ENCODE measurements at regions not wholly inside any gene's neighbourhood (a gene's known extent, or its start where the extent isn't known, plus 50 kb on each side); places are given as distances from the start of the nearest gene placed in this dataset.

DNA sequence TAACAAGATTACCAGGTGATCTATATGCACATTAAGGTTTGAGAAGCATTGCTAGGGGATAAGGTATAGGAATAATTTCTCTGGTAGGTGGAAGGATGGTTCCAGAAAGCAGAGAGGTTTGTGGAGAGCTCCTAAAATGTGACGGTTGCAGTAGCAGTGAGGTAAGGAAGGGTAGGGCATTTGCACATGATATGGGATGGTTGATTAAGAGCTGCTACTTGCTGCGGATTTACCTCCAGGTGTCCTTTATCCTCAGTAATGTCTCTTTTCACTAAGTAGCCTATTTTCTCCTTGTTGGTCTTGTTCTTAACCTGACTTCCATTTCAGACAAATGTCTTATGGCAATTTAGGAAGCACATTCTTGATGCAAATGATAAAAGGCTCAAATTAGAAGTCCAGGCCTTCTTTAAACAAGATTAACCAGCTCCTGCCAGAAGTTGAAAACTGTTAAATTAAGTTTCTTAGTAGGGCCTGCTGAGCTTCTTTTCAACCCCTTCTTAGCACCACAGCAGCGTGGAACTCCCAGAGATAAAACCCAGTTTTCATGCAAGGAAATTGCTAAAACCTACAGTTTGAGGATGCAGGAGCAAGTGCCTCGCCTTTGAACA lies 231.1 kb upstream of the GADL1 start:
- TF ChIP-seq, protein P1, sequence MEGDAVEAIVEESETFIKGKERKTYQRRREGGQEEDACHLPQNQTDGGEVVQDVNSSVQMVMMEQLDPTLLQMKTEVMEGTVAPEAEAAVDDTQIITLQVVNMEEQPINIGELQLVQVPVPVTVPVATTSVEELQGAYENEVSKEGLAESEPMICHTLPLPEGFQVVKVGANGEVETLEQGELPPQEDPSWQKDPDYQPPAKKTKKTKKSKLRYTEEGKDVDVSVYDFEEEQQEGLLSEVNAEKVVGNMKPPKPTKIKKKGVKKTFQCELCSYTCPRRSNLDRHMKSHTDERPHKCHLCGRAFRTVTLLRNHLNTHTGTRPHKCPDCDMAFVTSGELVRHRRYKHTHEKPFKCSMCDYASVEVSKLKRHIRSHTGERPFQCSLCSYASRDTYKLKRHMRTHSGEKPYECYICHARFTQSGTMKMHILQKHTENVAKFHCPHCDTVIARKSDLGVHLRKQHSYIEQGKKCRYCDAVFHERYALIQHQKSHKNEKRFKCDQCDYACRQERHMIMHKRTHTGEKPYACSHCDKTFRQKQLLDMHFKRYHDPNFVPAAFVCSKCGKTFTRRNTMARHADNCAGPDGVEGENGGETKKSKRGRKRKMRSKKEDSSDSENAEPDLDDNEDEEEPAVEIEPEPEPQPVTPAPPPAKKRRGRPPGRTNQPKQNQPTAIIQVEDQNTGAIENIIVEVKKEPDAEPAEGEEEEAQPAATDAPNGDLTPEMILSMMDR (IDR thresholded peaks at IDR 0.05): no peak
- no peak for TF ChIP-seq POLR2A (IDR thresholded peaks at IDR 0.05)
- no peaks in the 10 kb centered on the region for H3K36me3 ChIP-seq (ENCODE audit: low read depth, missing control alignments)
- WGBS, 2 donors: 93 to 94% methylated on average over 4 of the region's 4 CpGs
- H3K27me3 ChIP-seq: no peaks in the 10 kb centered on the region
- DNase-seq: no peak
- no peaks in the 10 kb centered on the region for H3K9me3 ChIP-seq
- no peaks in the 10 kb centered on the region for H3K4me1 ChIP-seq
- no peak overlapping the region for H3K4me3 ChIP-seq
- intact Hi-C loops (cut with DNase I; ENCODE audit: low total_unique reads): no loop called here
- H3K27ac ChIP-seq: no peak overlapping the region

- WGBS, 2 donors: 91 to 96% methylated on average over 2 of the region's 2 CpGs
- H3K4me1 ChIP-seq: no peaks in the 10 kb centered on the region
- H3K27ac ChIP-seq: no peak overlapping the region
- TF ChIP-seq, protein P1 (IDR thresholded peaks at IDR 0.05): no peak
- TF ChIP-seq POLR2A (IDR thresholded peaks at IDR 0.05): no peak
- DNase-seq: no peak
- no peak overlapping the region for H3K4me3 ChIP-seq
- no peaks in the 10 kb centered on the region for H3K36me3 ChIP-seq (ENCODE audit: low read depth, missing control alignments)
- no peaks in the 10 kb centered on the region for H3K9me3 ChIP-seq
- no peaks in the 10 kb centered on the region for H3K27me3 ChIP-seq
- intact Hi-C loops (cut with DNase I; ENCODE audit: low total_unique reads): no loop called here
Measured at GRCh38 chr3:31129241-31129640, 234.8 kb upstream of the GADL1 start.

GRCh38 chr3:31132132-31132769 lies 237.8 kb upstream of the GADL1 start:
- Histone ChIP-seq H3K4me1 (no peaks in the 10 kb centered on the region), H3K27me3 (no peaks in the 10 kb centered on the region), H3K9me3 (no peaks in the 10 kb centered on the region), H3K27ac (no peak overlapping the region), H3K36me3 (ENCODE audit: low read depth, missing control alignments) (no peaks in the 10 kb centered on the region), H3K4me3 (no peak overlapping the region)
- TF ChIP-seq, protein P1 (IDR thresholded peaks at IDR 0.05): peak in 1 of 3 experiments; percentile 27
- no peak for TF ChIP-seq POLR2A (IDR thresholded peaks at IDR 0.05)
- no peak for DNase-seq
- intact Hi-C loops (cut with DNase I; ENCODE audit: low total_unique reads): no loop called here
- WGBS, 2 donors: 86% methylated on average over 2 of the region's 2 CpGs

DNA sequence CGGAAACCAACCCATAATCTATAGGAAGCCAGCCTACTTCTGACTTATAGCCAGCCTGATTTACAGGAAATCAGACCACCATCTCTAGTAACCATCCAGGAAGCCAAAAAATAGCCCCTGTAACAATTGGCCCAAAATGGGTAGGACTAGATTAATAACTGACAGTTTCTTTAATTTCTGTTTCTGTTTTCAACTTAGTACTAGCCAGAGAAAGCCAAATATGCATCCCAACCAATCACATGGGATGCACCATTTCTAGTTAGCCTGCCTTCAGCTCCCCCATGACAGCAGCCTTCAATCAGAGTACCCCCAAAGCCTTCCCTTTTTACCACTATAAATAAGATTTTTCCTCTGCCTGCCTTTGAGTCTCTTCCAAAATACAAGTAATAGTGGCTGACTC lies 239.1 kb upstream of the GADL1 start:
- Histone ChIP-seq H3K27ac (no peak overlapping the region), H3K27me3 (no peaks in the 10 kb centered on the region), H3K36me3 (ENCODE audit: low read depth, missing control alignments) (no peaks in the 10 kb centered on the region), H3K4me1 (no peaks in the 10 kb centered on the region), H3K9me3 (no peaks in the 10 kb centered on the region), H3K4me3 (no peak overlapping the region)
- DNase-seq: no peak
- intact Hi-C loops (cut with DNase I; ENCODE audit: low total_unique reads): no loop called here
- 96 to 100% methylated on average over 1 of the region's 1 CpG for WGBS, 2 donors
- no peak for TF ChIP-seq POLR2A (IDR thresholded peaks at IDR 0.05)
- TF ChIP-seq, protein P1 (IDR thresholded peaks at IDR 0.05): no peak

- Histone ChIP-seq H3K36me3 (ENCODE audit: low read depth, missing control alignments) (no peaks in the 10 kb centered on the region), H3K27me3 (no peaks in the 10 kb centered on the region), H3K4me1 (no peaks in the 10 kb centered on the region), H3K4me3 (no peak overlapping the region), H3K27ac (no peak overlapping the region), H3K9me3 (no peaks in the 10 kb centered on the region)
- TF ChIP-seq, protein P1 (IDR thresholded peaks at IDR 0.05): no peak
- no peak for TF ChIP-seq POLR2A (IDR thresholded peaks at IDR 0.05)
- DNase-seq: no peak
- WGBS, 2 donors: 93 to 94% methylated on average over 3 of the region's 3 CpGs
- intact Hi-C loops (cut with DNase I; ENCODE audit: low total_unique reads): no loop called here
Measured at GRCh38 chr3:31135546-31135945, 241.1 kb upstream of the GADL1 start.
